Fibroblast of skin of scalp (primary cell): ENCODE measurements at regions not wholly inside any gene's neighbourhood (a gene's known extent, or its start where the extent isn't known, plus 50 kb on each side); places are given as distances from the start of the nearest gene placed in this dataset.

ENCODE experiments used
- DNase-seq: peaks from one replicate; pipeline ENCODE4 v3.0.0-alpha.2; 2013

DNA sequence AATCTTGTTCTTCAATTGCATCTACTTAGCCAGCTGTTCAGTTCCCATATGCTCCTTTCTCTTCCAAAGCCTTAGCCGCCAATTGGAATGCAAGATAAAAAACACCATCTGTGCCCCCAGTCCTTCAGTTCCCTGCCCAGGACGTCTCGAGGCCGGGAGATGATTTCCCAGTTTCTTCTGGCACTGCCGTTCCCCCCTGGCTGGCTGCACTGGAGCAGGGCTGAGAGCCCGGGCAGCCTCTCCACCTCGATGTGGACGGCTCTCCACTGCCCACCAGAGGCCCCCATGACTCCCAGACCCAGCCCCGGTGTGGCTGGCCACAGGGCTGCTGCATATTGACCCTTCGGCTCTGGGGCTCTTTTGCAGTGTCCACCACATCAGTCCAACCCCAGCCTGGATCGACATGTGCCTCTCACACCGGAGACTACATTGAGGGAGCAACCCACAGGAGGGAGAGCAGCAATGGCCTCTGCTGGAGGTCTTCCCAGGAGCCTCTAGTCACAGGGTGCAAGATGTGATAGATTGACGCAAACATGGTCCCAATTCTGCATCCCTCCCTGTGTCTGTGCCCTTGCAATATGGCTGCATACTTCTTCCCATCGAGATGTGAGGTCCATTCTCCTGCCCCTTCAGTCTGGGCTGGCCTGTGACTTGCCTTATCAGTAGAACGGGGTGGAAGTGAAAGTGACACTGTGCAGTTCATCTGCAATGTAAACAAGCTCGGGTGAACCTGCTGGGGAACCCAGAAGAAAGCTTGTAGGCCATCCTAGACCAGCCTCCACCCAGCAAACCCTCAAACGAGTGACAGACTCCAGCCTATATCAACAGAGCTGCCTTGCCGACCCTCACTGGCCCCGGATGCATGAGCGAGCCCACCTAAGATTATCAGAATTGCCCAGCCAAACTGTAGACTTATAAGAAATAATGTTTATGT lies 52.3 kb upstream of the PRR20G start:
- DNase-seq: no peak

DNA sequence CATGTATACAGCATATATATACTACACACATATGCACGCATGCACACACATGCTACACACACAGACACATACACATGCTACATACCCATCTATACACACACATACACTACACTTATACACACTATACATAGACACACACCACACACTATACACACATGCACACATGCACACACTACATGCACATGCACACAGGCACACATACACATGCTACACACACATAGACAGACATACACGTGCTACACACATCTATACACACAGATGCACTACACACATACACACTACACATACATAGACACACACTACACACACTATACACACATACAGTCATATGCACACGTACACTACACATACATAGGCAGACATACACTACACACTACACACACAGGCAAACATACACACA lies 51.2 kb upstream of the PRR20G start:
- no peak for DNase-seq

DNA sequence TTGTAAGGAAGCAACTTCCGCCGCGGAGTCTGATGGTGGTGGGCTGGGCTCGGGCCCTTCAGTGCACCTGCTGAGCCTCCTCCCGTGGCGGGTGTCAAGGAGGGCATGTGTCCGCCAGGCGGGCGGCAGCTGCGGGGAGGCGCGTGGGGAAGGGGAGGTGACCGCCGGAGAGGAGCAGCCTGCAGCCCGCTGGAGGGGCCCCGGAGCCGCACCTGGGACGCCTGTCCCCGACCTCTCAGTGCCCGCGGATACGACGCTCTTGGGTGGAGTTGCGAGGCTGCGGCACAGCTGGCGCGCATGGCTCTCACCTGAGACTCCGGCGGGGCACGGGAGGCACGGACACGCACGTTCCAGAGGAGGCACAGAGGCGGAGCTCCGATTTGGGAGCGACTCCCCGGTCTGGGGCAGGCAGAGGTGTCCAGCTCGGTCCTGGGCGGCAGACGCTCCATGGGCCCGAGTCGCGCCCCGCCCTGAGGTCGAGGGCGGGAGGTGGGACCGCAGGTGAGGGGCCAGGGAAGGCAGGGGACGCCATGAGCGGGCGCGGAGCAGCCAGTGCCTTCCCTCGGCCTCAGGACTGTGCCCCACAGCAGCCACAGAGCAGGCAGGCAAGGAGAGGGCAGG lies 50.2 kb upstream of the PRR20G start:
- DNase-seq: no peak
